GM18498 (cell line): ENCODE measurements at regions not wholly inside any gene's neighbourhood (a gene's known extent, or its start where the extent isn't known, plus 50 kb on each side); places are given as distances from the start of the nearest gene placed in this dataset.

Experiments
- ATAC-seq: cut with Tn5 transposase; IDR thresholded peaks from one replicate; pipeline ENCODE4 v1.9.1; 2021; ENCODE audit warnings: mild to moderate bottlenecking, moderate library complexity; ENCODE audit not compliant: unreplicated experiment

GRCh38 chr18:24560511-24560981, 100.1 kb downstream of the HRH4 start:
- ATAC-seq: no peak

GRCh38 chr18:24561369-24561965, 101.0 kb downstream of the HRH4 start:
- ATAC-seq: no peak

GRCh38 chr18:24567199-24567598, 106.8 kb downstream of the HRH4 start:
- ATAC-seq: no peak

- ATAC-seq: no peak
Observed at GRCh38 chr18:24570716-24571115, 110.3 kb downstream of the HRH4 start.

- no peak for ATAC-seq
Observed at GRCh38 chr18:24582771-24583170, 122.3 kb downstream of the HRH4 start.

GRCh38 chr18:24584205-24584604, 123.8 kb downstream of the HRH4 start:
- ATAC-seq: no peak

- ATAC-seq: no peak
Observed at GRCh38 chr18:24584813-24585212, 124.4 kb downstream of the HRH4 start.

- no peak for ATAC-seq
Observed at GRCh38 chr18:24585996-24586566, 125.6 kb downstream of the HRH4 start.

- no peak for ATAC-seq
Observed at GRCh38 chr18:24586662-24587360, 126.4 kb downstream of the HRH4 start.

GRCh38 chr18:24588440-24588839, 128.0 kb downstream of the HRH4 start:
- no peak for ATAC-seq

GRCh38 chr18:24590946-24591345, 130.5 kb downstream of the HRH4 start:
- no peak for ATAC-seq

- ATAC-seq: no peak
Observed at GRCh38 chr18:24593401-24593800, 133.0 kb downstream of the HRH4 start.

- no peak for ATAC-seq
Observed at GRCh38 chr18:24593886-24594285, 133.4 kb downstream of the HRH4 start.

- ATAC-seq: no peak
Observed at GRCh38 chr18:24595561-24596031, 135.2 kb downstream of the HRH4 start.

GRCh38 chr18:24600076-24600654, 139.7 kb downstream of the HRH4 start:
- ATAC-seq: no peak

GRCh38 chr18:24601585-24601984, 141.1 kb downstream of the HRH4 start:
- no peak for ATAC-seq

GRCh38 chr18:24602201-24602600, 141.8 kb downstream of the HRH4 start:
- ATAC-seq: no peak

GRCh38 chr18:24603151-24603550, 142.7 kb downstream of the HRH4 start:
- no peak for ATAC-seq

- no peak for ATAC-seq
Observed at GRCh38 chr18:24605444-24605843, 145.0 kb downstream of the HRH4 start.

GRCh38 chr18:24609254-24609653, 148.8 kb downstream of the HRH4 start:
- ATAC-seq: no peak

- no peak for ATAC-seq
Observed at GRCh38 chr18:24611075-24611474, 150.6 kb downstream of the HRH4 start.
